ENCODE measurements at regions not wholly inside any gene's neighbourhood (a gene's known extent, or its start where the extent isn't known, plus 50 kb on each side); places are given as distances from the start of the nearest gene placed in this dataset.

DNA sequence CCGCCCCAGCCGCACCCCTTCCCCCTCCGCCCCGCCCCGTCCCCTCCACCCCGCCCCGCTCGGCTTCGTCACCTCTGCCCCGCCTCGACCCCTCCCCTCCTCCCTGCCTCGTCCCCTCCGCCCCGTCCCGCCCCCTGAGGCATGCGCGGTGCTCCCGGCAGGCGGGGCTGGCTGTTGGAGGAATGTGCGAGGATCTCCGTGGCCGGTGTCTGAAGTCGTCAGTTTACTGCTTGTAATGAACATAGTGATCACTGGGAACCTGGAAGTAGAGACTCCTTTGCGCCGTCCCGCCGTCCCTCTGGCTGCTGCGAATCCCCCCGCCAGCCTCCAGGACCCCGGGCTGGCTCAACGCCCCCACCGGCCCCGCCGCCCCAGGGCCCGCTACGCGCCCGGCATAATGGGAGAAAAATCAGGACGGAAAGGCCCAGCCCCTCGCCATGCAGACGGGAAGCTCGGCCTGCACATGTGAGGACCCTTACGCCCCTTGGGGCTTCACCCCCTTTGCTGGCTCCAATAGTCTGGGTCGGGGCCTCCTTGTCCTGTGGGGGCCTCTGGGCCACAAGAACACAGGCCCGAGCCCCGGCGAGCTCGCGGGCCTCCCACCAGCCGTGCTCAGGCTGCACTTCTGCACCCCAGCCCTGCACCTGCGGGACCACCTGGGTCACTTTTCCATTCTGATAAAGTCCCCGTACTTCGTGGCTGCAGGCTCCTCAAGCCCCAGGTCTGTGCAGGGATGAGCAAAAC, 743.1 kb downstream of the KCNJ18 start:
- peaks cover 23% of the 10 kb centered on the region for H3K36me3 Mint-ChIP-seq (ENCODE audit: low read depth)
- Histone ChIP-seq H3K79me2 (replicated peaks; ENCODE audit: insufficient read depth) (no peaks in the 10 kb centered on the region), H4K20me1 (replicated peaks; ENCODE audit: insufficient read depth) (no peaks in the 10 kb centered on the region), H3K4me1 (ENCODE audit: insufficient read depth) (no peaks in the 10 kb centered on the region), H3K9me2 (ENCODE audit: insufficient read depth) (no peaks in the 10 kb centered on the region), H3K4me3 (no peak overlapping the region), H3F3A (replicated peaks; ENCODE audit: low read depth) (no peaks in the 10 kb centered on the region), H3K27ac (ENCODE audit: low read depth) (no peak overlapping the region), H3K4me2 (no peak overlapping the region), H3K36me3 (ENCODE audit: insufficient read depth) (no peaks in the 10 kb centered on the region), H3K27me3 (ENCODE audit: insufficient read depth) (no peaks in the 10 kb centered on the region), H2AFZ (no peak overlapping the region)
- DNase-seq (ENCODE audit: low spot score) (no peak), ATAC-seq (no peak)
- H3K9me3 Mint-ChIP-seq = peaks cover 89% of the 10 kb centered on the region
- no peak overlapping the region for H3K4me3 Mint-ChIP-seq
- no peaks in the 10 kb centered on the region for H3K4me1 Mint-ChIP-seq
- peaks cover 2% of the 10 kb centered on the region for H3K27me3 Mint-ChIP-seq (ENCODE audit: insufficient read depth, low read depth, poor library complexity)
- no peak for TF ChIP-seq CREB1 (CRISPR knock-in tag; IDR thresholded peaks at IDR 0.05; ENCODE audit: low read depth)
- TF ChIP-seq, protein P1, sequence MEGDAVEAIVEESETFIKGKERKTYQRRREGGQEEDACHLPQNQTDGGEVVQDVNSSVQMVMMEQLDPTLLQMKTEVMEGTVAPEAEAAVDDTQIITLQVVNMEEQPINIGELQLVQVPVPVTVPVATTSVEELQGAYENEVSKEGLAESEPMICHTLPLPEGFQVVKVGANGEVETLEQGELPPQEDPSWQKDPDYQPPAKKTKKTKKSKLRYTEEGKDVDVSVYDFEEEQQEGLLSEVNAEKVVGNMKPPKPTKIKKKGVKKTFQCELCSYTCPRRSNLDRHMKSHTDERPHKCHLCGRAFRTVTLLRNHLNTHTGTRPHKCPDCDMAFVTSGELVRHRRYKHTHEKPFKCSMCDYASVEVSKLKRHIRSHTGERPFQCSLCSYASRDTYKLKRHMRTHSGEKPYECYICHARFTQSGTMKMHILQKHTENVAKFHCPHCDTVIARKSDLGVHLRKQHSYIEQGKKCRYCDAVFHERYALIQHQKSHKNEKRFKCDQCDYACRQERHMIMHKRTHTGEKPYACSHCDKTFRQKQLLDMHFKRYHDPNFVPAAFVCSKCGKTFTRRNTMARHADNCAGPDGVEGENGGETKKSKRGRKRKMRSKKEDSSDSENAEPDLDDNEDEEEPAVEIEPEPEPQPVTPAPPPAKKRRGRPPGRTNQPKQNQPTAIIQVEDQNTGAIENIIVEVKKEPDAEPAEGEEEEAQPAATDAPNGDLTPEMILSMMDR (conservative IDR thresholded peaks at IDR 0.05; ENCODE audit: low read depth in 2 of 2) = no peak
- no peak for TF ChIP-seq EZH2 (IDR thresholded peaks at IDR 0.05; ENCODE audit: low read depth, unreplicated experiment)
- TF ChIP-seq, protein P2, sequence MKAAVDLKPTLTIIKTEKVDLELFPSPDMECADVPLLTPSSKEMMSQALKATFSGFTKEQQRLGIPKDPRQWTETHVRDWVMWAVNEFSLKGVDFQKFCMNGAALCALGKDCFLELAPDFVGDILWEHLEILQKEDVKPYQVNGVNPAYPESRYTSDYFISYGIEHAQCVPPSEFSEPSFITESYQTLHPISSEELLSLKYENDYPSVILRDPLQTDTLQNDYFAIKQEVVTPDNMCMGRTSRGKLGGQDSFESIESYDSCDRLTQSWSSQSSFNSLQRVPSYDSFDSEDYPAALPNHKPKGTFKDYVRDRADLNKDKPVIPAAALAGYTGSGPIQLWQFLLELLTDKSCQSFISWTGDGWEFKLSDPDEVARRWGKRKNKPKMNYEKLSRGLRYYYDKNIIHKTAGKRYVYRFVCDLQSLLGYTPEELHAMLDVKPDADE (IDR thresholded peaks at IDR 0.05) = no peak
- no peak for TF ChIP-seq NANOG (IDR thresholded peaks at IDR 0.05; ENCODE audit: borderline replicate concordance)
- TF ChIP-seq POLR2AphosphoS5 (IDR thresholded peaks at IDR 0.05; ENCODE audit: low read depth) = no peak
- TF ChIP-seq, protein P3, sequence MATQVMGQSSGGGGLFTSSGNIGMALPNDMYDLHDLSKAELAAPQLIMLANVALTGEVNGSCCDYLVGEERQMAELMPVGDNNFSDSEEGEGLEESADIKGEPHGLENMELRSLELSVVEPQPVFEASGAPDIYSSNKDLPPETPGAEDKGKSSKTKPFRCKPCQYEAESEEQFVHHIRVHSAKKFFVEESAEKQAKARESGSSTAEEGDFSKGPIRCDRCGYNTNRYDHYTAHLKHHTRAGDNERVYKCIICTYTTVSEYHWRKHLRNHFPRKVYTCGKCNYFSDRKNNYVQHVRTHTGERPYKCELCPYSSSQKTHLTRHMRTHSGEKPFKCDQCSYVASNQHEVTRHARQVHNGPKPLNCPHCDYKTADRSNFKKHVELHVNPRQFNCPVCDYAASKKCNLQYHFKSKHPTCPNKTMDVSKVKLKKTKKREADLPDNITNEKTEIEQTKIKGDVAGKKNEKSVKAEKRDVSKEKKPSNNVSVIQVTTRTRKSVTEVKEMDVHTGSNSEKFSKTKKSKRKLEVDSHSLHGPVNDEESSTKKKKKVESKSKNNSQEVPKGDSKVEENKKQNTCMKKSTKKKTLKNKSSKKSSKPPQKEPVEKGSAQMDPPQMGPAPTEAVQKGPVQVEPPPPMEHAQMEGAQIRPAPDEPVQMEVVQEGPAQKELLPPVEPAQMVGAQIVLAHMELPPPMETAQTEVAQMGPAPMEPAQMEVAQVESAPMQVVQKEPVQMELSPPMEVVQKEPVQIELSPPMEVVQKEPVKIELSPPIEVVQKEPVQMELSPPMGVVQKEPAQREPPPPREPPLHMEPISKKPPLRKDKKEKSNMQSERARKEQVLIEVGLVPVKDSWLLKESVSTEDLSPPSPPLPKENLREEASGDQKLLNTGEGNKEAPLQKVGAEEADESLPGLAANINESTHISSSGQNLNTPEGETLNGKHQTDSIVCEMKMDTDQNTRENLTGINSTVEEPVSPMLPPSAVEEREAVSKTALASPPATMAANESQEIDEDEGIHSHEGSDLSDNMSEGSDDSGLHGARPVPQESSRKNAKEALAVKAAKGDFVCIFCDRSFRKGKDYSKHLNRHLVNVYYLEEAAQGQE (IDR thresholded peaks at IDR 0.05; ENCODE audit: unreplicated experiment) = no peak
- TF ChIP-seq, protein P4, sequence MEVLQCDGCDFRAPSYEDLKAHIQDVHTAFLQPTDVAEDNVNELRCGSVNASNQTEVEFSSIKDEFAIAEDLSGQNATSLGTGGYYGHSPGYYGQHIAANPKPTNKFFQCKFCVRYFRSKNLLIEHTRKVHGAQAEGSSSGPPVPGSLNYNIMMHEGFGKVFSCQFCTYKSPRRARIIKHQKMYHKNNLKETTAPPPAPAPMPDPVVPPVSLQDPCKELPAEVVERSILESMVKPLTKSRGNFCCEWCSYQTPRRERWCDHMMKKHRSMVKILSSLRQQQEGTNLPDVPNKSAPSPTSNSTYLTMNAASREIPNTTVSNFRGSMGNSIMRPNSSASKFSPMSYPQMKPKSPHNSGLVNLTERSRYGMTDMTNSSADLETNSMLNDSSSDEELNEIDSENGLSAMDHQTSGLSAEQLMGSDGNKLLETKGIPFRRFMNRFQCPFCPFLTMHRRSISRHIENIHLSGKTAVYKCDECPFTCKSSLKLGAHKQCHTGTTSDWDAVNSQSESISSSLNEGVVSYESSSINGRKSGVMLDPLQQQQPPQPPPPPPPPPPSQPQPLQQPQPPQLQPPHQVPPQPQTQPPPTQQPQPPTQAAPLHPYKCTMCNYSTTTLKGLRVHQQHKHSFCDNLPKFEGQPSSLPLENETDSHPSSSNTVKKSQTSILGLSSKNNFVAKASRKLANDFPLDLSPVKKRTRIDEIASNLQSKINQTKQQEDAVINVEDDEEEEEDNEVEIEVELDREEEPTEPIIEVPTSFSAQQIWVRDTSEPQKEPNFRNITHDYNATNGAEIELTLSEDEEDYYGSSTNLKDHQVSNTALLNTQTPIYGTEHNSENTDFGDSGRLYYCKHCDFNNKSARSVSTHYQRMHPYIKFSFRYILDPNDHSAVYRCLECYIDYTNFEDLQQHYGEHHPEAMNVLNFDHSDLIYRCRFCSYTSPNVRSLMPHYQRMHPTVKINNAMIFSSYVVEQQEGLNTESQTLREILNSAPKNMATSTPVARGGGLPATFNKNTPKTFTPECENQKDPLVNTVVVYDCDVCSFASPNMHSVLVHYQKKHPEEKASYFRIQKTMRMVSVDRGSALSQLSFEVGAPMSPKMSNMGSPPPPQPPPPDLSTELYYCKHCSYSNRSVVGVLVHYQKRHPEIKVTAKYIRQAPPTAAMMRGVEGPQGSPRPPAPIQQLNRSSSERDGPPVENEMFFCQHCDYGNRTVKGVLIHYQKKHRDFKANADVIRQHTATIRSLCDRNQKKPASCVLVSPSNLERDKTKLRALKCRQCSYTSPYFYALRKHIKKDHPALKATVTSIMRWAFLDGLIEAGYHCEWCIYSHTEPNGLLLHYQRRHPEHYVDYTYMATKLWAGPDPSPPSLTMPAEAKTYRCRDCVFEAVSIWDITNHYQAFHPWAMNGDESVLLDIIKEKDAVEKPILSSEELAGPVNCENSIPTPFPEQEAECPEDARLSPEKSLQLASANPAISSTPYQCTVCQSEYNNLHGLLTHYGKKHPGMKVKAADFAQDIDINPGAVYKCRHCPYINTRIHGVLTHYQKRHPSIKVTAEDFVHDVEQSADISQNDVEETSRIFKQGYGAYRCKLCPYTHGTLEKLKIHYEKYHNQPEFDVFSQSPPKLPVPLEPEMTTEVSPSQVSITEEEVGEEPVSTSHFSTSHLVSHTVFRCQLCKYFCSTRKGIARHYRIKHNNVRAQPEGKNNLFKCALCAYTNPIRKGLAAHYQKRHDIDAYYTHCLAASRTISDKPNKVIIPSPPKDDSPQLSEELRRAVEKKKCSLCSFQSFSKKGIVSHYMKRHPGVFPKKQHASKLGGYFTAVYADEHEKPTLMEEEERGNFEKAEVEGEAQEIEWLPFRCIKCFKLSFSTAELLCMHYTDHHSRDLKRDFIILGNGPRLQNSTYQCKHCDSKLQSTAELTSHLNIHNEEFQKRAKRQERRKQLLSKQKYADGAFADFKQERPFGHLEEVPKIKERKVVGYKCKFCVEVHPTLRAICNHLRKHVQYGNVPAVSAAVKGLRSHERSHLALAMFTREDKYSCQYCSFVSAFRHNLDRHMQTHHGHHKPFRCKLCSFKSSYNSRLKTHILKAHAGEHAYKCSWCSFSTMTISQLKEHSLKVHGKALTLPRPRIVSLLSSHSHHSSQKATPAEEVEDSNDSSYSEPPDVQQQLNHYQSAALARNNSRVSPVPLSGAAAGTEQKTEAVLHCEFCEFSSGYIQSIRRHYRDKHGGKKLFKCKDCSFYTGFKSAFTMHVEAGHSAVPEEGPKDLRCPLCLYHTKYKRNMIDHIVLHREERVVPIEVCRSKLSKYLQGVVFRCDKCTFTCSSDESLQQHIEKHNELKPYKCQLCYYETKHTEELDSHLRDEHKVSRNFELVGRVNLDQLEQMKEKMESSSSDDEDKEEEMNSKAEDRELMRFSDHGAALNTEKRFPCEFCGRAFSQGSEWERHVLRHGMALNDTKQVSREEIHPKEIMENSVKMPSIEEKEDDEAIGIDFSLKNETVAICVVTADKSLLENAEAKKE (CRISPR knock-in tag; IDR thresholded peaks at IDR 0.05) = no peak
- no peak for TF ChIP-seq EZH2phosphoT487 (IDR thresholded peaks at IDR 0.05; ENCODE audit: unreplicated experiment)
- TF ChIP-seq ZNF114 (CRISPR knock-in tag; IDR thresholded peaks at IDR 0.05) = no peak
- TF ChIP-seq STAT1 (IDR thresholded peaks at IDR 0.05; ENCODE audit: unreplicated experiment) = no peak
- TF ChIP-seq JUNB (IDR thresholded peaks at IDR 0.05; ENCODE audit: unreplicated experiment) = no peak
- TF ChIP-seq ZNF331 (CRISPR knock-in tag; IDR thresholded peaks at IDR 0.05; ENCODE audit: low read depth) = no peak
- H3K27ac Mint-ChIP-seq = no peak overlapping the region
